ENCODE measurements at regions not wholly inside any gene's neighbourhood (a gene's known extent, or its start where the extent isn't known, plus 50 kb on each side); places are given as distances from the start of the nearest gene placed in this dataset.

DNA sequence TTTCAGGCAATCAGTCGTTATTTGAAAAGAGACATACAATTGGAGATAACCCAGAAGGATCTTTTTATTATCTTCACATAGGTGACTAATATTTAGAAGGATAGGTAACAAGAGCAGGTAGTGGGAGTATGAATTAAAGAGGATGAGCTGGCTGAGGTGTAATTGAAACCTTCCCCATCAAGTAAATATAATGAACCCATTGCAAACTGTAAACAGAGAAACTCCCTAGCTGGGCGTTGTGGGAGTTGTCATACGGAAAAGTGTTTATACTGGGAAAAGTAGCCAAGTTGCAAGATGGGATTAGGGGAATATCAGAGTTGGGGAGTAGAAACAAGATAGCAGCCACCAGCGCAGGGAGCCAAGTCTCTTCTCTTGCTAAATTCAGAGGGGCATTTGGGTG, 448.4 kb downstream of the COG6 start:
- no peak for TF ChIP-seq CTCF (conservative IDR thresholded peaks at IDR 0.05; ENCODE audit: low read length)
- no peak for TF ChIP-seq EZH2phosphoT487 (IDR thresholded peaks at IDR 0.05; ENCODE audit: borderline replicate concordance, low read depth, low read length)
